ENCODE measurements at regions not wholly inside any gene's neighbourhood (a gene's known extent, or its start where the extent isn't known, plus 50 kb on each side); places are given as distances from the start of the nearest gene placed in this dataset.

DNA sequence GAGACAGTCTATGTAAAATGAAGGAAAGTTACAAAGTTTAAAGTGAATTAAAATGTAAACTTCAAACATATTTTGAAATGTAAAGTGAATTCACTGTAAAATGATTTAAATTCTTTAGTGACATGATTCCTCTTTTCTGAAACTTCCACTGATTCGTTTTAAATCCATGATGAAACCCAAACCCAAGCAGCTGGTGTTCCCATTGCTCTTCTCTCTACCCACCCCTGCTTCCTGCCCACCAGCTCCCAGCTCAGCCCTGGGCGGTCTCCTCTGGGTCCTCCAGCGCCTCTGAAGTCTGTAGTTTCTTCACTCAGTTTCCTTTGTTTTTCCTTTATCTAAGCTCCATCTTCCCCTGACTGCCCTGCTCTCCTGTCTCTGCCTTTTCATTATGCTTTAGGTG is 175.9 kb downstream of the SNX10 start:
- ATAC-seq (no peak), DNase-seq (ENCODE audit: extremely low read depth in 1 of 4, low spot score in 3 of 4) (no peak), FAIRE-seq (no peak)
- no peak overlapping the region for H3K4me3 ChIP-seq
- in situ Hi-C loops (cut with MboI), result no loop called here
- no peaks in the 10 kb centered on the region for H3K4me1 ChIP-seq (replicated peaks in 1 of 2; ENCODE audit: control insufficient read depth in 2 of 2, insufficient read depth in 2 of 2, low read length in 2 of 2)
- ChIA-PET POLR2A (interaction anchor here (1.3 to 2.4 kb wide), 2 partner anchors 10 to 12 kb away, joined by 5 to 6 read pairs; no protein-coding TSS in a partner anchor), CTCF (ENCODE audit: low intra/inter-chr PET ratio) (no interaction called here)
- H3K36me3 ChIP-seq (ENCODE audit: control insufficient read depth, insufficient read depth, low read length), result no peaks in the 10 kb centered on the region
- TF ChIP-seq SMARCE1 (IDR thresholded peaks at IDR 0.05) (no peak), ZNF561 (CRISPR knock-in tag; conservative IDR thresholded peaks at IDR 0.05) (no peak), MBD2 (IDR thresholded peaks at IDR 0.05; ENCODE audit: borderline replicate concordance, low read depth) (no peak), XRCC3 (IDR thresholded peaks at IDR 0.05) (no peak), NCOA6 (IDR thresholded peaks at IDR 0.05) (no peak), ZNF695 (CRISPR knock-in tag; IDR thresholded peaks at IDR 0.05) (no peak), RBBP5 (IDR thresholded peaks at IDR 0.05; ENCODE audit: borderline replicate concordance, insufficient read depth, low read length, poor library complexity, severe bottlenecking) (no peak), SOX6 (IDR thresholded peaks at IDR 0.05) (no peak), CREBBP (IDR thresholded peaks at IDR 0.05; ENCODE audit: low read depth, low read length) (no peak), SMAD1 (IDR thresholded peaks at IDR 0.05; ENCODE audit: low read depth, low read length, partially characterized antibody) (no peak), TSC22D4 (tag; IDR thresholded peaks at IDR 0.05) (no peak), CHD1 (IDR thresholded peaks at IDR 0.05; ENCODE audit: low read length) (no peak), MEF2A (IDR thresholded peaks at IDR 0.05; ENCODE audit: control insufficient read depth, low read depth, low read length) (no peak)
- no peak overlapping the region for H3K4me2 ChIP-seq (ENCODE audit: insufficient read depth, low read length)
- H3K9me1 ChIP-seq (ENCODE audit: control insufficient read depth, insufficient read depth, low read length), result no peaks in the 10 kb centered on the region
- no peaks in the 10 kb centered on the region for H3K79me2 ChIP-seq (ENCODE audit: control insufficient read depth, insufficient read depth, low read length)
- H4K20me1 ChIP-seq (replicated peaks; ENCODE audit: control insufficient read depth, insufficient read depth, low read length), result no peaks in the 10 kb centered on the region
- H3K27me3 ChIP-seq (ENCODE audit: control insufficient read depth in 2 of 2, insufficient read depth in 2 of 2, low read length in 2 of 2), result peaks cover 51 to 63% of the 10 kb centered on the region in 2 experiments
- H3K9me3 ChIP-seq (replicated peaks; ENCODE audit: control insufficient read depth, insufficient read depth, low read depth, low read length), result no peaks in the 10 kb centered on the region
- intact Hi-C loops (cut with micrococcal nuclease), result no loop called here
- BruUV-seq (replicated peaks), result no TSS peak
- no peak overlapping the region for H2AFZ ChIP-seq (ENCODE audit: low read depth, low read length)
- no peak overlapping the region for H3K9ac ChIP-seq (ENCODE audit: insufficient read depth in 1 of 2, low read depth in 2 of 2, low read length in 2 of 2)
- H3K27ac ChIP-seq (ENCODE audit: extremely low read depth, low read depth, low read length), result no peak overlapping the region
- WGBS (ENCODE audit: insufficient coverage, low coverage, missing lambda C conversion rate), result 0% methylated on average over 3 of the region's 3 CpGs

All from K562 (cell line).